Common myeloid progenitor, CD34-positive (primary cell): ENCODE measurements at regions not wholly inside any gene's neighbourhood (a gene's known extent, or its start where the extent isn't known, plus 50 kb on each side); places are given as distances from the start of the nearest gene placed in this dataset.

Experiments used
- CTCF ChIA-PET: fragments of 350-600 bp; sonication (Branson Sonifier 250); formaldehyde crosslinking; loops from one replicate; lab custom pipeline; 2021; ENCODE audit warnings: antibody characterized with exemption; lab: Charles Lee
- POLR2A ChIA-PET: fragments of 350-600 bp; sonication (Branson Sonifier 250); formaldehyde crosslinking; loops from one replicate; lab custom pipeline; 2021; ENCODE audit warnings: antibody characterized with exemption; lab: Charles Lee
- DNase-seq, 3 donors: peaks; one replicate each; pipeline versions ENCODE4 v3.0.0 to v3.0.0-alpha.2; 2013
- H3K27ac ChIP-seq, 2 experiments: 1 replicate in 1 of 2; 2 replicates in 1 of 2; pipeline ENCODE4 v1.7.0; 2013; ENCODE audit warnings: inconsistent platforms in 2 of 2, low read length in 2 of 2, mild to moderate bottlenecking in 2 of 2, low read depth in 1 of 2, moderate library complexity in 1 of 2; ENCODE audit not compliant: severe bottlenecking in 2 of 2, insufficient read depth in 1 of 2, poor library complexity in 1 of 2
- H3K27me3 ChIP-seq, 5 experiments: replicated peaks in 2 of 5; 1 replicate in 3 of 5; 2 replicates in 2 of 5; pipeline versions ENCODE4 v1.6.1 to v1.7.0; 2013; ENCODE audit warnings: low read length in 4 of 5, mild to moderate bottlenecking in 2 of 5, moderate library complexity in 2 of 5, inconsistent platforms in 1 of 5; ENCODE audit not compliant: insufficient read depth in 5 of 5, control insufficient read depth in 4 of 5
- H3K36me3 ChIP-seq, 4 experiments: 1 replicate in 2 of 4; 2 replicates in 2 of 4; pipeline versions ENCODE4 v1.6.1 to v1.7.0; 2013; ENCODE audit warnings: low read length in 3 of 4, control low read depth in 1 of 4, mild to moderate bottlenecking in 1 of 4; ENCODE audit not compliant: control insufficient read depth in 4 of 4, insufficient read depth in 4 of 4
- H3K4me1 ChIP-seq, 4 experiments: 1 replicate in 3 of 4; 2 replicates in 1 of 4; pipeline versions ENCODE4 v1.6.1 to v1.7.1; 2013; ENCODE audit warnings: low read length in 3 of 4, mild to moderate bottlenecking in 3 of 4, control low read depth in 1 of 4, inconsistent platforms in 1 of 4, moderate library complexity in 1 of 4; ENCODE audit not compliant: control insufficient read depth in 4 of 4, insufficient read depth in 4 of 4; ENCODE audit errors: control extremely low read depth in 1 of 4
- H3K4me3 ChIP-seq, 7 experiments: 1 replicate in 4 of 7; 2 replicates in 3 of 7; pipeline versions ENCODE4 v1.5.1 to v1.7.0; 2013; ENCODE audit warnings: mild to moderate bottlenecking in 7 of 7, low read length in 6 of 7, moderate library complexity in 6 of 7, inconsistent platforms in 2 of 7, low read depth in 2 of 7, control low read depth in 1 of 7; ENCODE audit not compliant: insufficient read depth in 4 of 7, control insufficient read depth in 1 of 7; ENCODE audit errors: extremely low read depth in 1 of 7
- H3K9me3 ChIP-seq, 5 experiments: 1 replicate in 4 of 5; 2 replicates in 1 of 5; pipeline versions ENCODE4 v1.6.1 to v1.7.1; 2013; ENCODE audit warnings: low read length in 4 of 5, mild to moderate bottlenecking in 2 of 5, inconsistent platforms in 1 of 5, low read depth in 1 of 5, moderate library complexity in 1 of 5; ENCODE audit not compliant: control insufficient read depth in 4 of 5, insufficient read depth in 2 of 5; ENCODE audit errors: control extremely low read depth in 1 of 5
- WGBS: methylation state at CpG from one replicate; pipeline ENCODE4 v1.1.5; 2013; ENCODE audit not compliant: insufficient coverage; 5-methylcytosine and 5-hydroxymethylcytosine counted together

GRCh38 chr4:57496697-57497471 lies 386.7 kb upstream of the IGFBP7 start:
- no peaks in the 10 kb centered on the region for H3K36me3 ChIP-seq
- WGBS = no CpG with 5 or more reads among the region's 2 CpGs
- no peaks in the 10 kb centered on the region for H3K9me3 ChIP-seq
- H3K4me1 ChIP-seq = no peaks in the 10 kb centered on the region
- H3K27ac ChIP-seq = no peak overlapping the region
- POLR2A ChIA-PET = no interaction called here
- H3K4me3 ChIP-seq = no peak overlapping the region
- no peak for DNase-seq
- no peaks in the 10 kb centered on the region for H3K27me3 ChIP-seq
- CTCF ChIA-PET = no interaction called here

- Histone ChIP-seq H3K9me3 (no peaks in the 10 kb centered on the region), H3K27ac (no peak overlapping the region), H3K36me3 (no peaks in the 10 kb centered on the region), H3K4me1 (no peaks in the 10 kb centered on the region), H3K4me3 (no peak overlapping the region), H3K27me3 (no peaks in the 10 kb centered on the region)
- CTCF ChIA-PET = no interaction called here
- POLR2A ChIA-PET = no interaction called here
- WGBS = 80% methylated on average over 1 of the region's 4 CpGs
- DNase-seq = no peak
These were observed 384.6 kb upstream of the IGFBP7 start for GRCh38 chr4:57494821-57495220.

- H3K4me3 ChIP-seq = no peak overlapping the region
- CTCF ChIA-PET = no interaction called here
- H3K27me3 ChIP-seq = no peaks in the 10 kb centered on the region
- 98% methylated on average over 4 of the region's 5 CpGs for WGBS
- H3K27ac ChIP-seq = no peak overlapping the region
- POLR2A ChIA-PET = no interaction called here
- no peaks in the 10 kb centered on the region for H3K4me1 ChIP-seq
- H3K9me3 ChIP-seq = no peaks in the 10 kb centered on the region
- DNase-seq = no peak
- H3K36me3 ChIP-seq = no peaks in the 10 kb centered on the region
These were observed 382.2 kb upstream of the IGFBP7 start for GRCh38 chr4:57492251-57492878.

GRCh38 chr4:57491388-57491787 lies 381.2 kb upstream of the IGFBP7 start:
- 100% methylated on average over 1 of the region's 3 CpGs for WGBS
- no peaks in the 10 kb centered on the region for H3K9me3 ChIP-seq

GRCh38 chr4:57490520-57491255 lies 380.5 kb upstream of the IGFBP7 start:
- no peak overlapping the region for H3K27ac ChIP-seq
- WGBS = 69% methylated on average over 4 of the region's 4 CpGs
- no peaks in the 10 kb centered on the region for H3K4me1 ChIP-seq
- no peak overlapping the region for H3K4me3 ChIP-seq
- H3K27me3 ChIP-seq = peaks cover 0 to under 1% (median 0%) of the 10 kb centered on the region in 5 experiments
- no peaks in the 10 kb centered on the region for H3K36me3 ChIP-seq
- no peak for DNase-seq
- POLR2A ChIA-PET = no interaction called here
- H3K9me3 ChIP-seq = no peaks in the 10 kb centered on the region
- CTCF ChIA-PET = no interaction called here

More at GRCh38 chr4:57491388-57491787, 381.2 kb upstream of the IGFBP7 start:
- Histone ChIP-seq H3K36me3 (no peaks in the 10 kb centered on the region), H3K4me1 (no peaks in the 10 kb centered on the region), H3K27me3 (no peaks in the 10 kb centered on the region), H3K4me3 (no peak overlapping the region), H3K27ac (no peak overlapping the region)
- POLR2A ChIA-PET = no interaction called here
- CTCF ChIA-PET = no interaction called here
- no peak for DNase-seq

- CTCF ChIA-PET = no interaction called here
- Histone ChIP-seq H3K36me3 (no peaks in the 10 kb centered on the region), H3K4me1 (no peaks in the 10 kb centered on the region), H3K4me3 (no peak overlapping the region), H3K9me3 (no peaks in the 10 kb centered on the region), H3K27ac (no peak overlapping the region), H3K27me3 (peaks cover 0 to 1% (median 0%) of the 10 kb centered on the region in 5 experiments)
- DNase-seq = no peak
- POLR2A ChIA-PET = no interaction called here
- 83% methylated on average over 1 of the region's 3 CpGs for WGBS
These were observed 378.4 kb upstream of the IGFBP7 start for GRCh38 chr4:57488366-57489162.
